ENCODE measurements at regions not wholly inside any gene's neighbourhood (a gene's known extent, or its start where the extent isn't known, plus 50 kb on each side); places are given as distances from the start of the nearest gene placed in this dataset.

DNA sequence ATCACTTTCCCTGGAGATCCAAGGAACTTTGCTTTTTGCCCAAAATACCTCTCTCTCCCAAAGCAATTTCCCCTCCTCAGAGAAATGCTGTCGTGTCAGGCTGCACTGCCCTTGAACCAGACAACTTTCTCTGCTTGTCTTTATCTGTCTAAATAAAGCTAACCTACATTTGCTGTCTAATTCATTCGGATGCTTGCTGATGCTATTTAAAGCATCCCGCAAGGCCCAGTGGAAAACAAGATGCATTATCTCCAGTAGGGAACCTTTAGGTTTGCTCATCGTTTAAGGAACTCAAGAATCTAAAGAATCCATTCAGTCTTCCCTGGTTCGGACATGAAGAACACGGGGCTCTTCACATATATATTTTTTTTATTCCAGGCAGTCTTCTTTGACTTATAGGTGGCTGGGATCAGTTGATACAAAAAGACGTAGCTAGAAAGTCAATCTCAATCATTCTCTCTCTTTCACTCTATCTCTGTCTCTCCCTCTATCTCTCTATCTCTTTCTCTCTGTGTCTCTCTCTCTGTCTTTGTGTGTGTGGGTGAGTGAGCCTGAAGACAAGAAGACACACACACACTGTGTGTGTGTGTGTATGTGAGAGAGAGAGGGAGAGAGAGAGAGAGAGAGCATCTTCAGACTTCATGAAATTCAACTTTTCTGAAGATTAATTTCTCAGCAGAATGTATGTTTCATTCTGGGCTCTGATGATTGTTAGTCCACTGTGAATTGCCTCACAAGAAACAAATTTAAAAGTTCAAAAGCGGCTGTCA lies 92.8 kb upstream of the MKLN1 start:
- no peaks in the 10 kb centered on the region for H3K79me2 ChIP-seq (ENCODE audit: control insufficient read depth, insufficient read depth, low read length)
- peak overlapping the region; percentile 18 for H3K4me2 ChIP-seq (ENCODE audit: extremely low read depth, insufficient read depth, low read length)
- peaks cover 19% of the 10 kb centered on the region for H3K4me1 ChIP-seq (ENCODE audit: control insufficient read depth, extremely low read depth, insufficient read depth, low read length)
- no peak for TF ChIP-seq EZH2 (IDR thresholded peaks at IDR 0.05; ENCODE audit: low read length, missing control alignments)
- TF ChIP-seq CTCF (conservative IDR thresholded peaks at IDR 0.05 in 1 of 2, IDR thresholded peaks at IDR 0.05 in 1 of 2; ENCODE audit: low read depth in 1 of 2, low read length in 2 of 2) = no peak
- peak overlapping the region; percentile 87 for H3K27ac ChIP-seq (ENCODE audit: insufficient read depth, low read length)
- peak overlapping the region; percentile 11 for H3K9ac ChIP-seq (ENCODE audit: insufficient read depth, low read length)
- peak overlapping the region; percentile 31 for H2AFZ ChIP-seq (ENCODE audit: low read length)
- H4K20me1 ChIP-seq (ENCODE audit: control insufficient read depth, extremely low read depth, insufficient read depth, low read length) = no peaks in the 10 kb centered on the region
- DNase-seq (ENCODE audit: low read depth in 2 of 2) = peak in 1 of 2 donors; percentile 36
- no peaks in the 10 kb centered on the region for H3K27me3 ChIP-seq (ENCODE audit: control insufficient read depth, insufficient read depth, low read length)
- no peaks in the 10 kb centered on the region for H3K36me3 ChIP-seq (ENCODE audit: control insufficient read depth, insufficient read depth, low read length)
- H3K4me3 ChIP-seq (replicated peaks in 1 of 4; ENCODE audit: control extremely low read depth in 1 of 4, insufficient read depth in 1 of 4, low read depth in 3 of 4, low read length in 4 of 4) = no peak overlapping the region
- H3K9me3 ChIP-seq (ENCODE audit: control insufficient read depth, insufficient read depth, low read depth, low read length) = no peaks in the 10 kb centered on the region

DNA sequence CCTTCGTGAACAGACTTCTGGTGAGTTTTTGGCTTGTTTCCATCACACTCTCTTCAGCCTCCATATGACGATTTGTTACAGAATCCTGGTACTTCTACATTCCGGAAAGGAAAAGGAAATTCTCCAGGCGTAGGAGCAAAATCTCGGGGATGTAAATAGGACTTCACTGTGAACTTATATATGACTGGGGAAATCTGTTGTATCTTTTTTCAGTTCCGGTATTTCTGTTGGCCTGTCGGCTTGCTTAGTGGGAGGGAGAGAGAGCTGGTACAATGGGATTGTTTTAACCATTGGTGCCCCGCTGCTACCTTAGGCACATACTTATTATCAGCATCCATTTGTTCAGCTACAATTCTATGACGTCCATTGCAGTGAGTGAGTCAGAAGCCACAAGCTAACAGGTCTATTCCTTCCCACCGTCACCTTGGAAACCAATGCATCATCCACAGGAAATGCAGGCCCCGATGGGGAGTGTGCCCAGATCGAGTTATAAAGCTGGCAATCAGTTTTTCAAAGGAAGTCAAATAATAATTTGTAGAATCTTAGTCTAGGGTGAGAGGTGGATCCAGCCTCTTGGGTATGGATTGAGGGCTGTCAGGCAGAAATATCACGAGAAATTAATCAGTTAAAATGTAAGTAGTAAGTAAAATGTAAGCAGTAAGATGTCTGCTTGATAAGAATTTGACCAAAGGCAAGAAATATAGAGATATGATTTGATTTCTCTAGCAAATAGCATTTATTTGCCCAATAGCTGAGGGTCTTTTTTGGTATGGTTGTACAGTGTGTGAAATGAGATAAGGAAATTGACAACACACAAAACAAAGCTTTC lies 92.0 kb upstream of the MKLN1 start:
- Histone ChIP-seq H3K4me3 (replicated peaks in 1 of 4; ENCODE audit: control extremely low read depth in 1 of 4, insufficient read depth in 1 of 4, low read depth in 3 of 4, low read length in 4 of 4) (peak overlapping the region in 1 of 4 experiments; percentile 22), H3K27me3 (ENCODE audit: control insufficient read depth, insufficient read depth, low read length) (no peaks in the 10 kb centered on the region), H3K79me2 (ENCODE audit: control insufficient read depth, insufficient read depth, low read length) (no peaks in the 10 kb centered on the region), H2AFZ (ENCODE audit: low read length) (peak overlapping the region; percentile 15), H3K4me2 (ENCODE audit: extremely low read depth, insufficient read depth, low read length) (peak overlapping the region; percentile 18), H3K4me1 (ENCODE audit: control insufficient read depth, extremely low read depth, insufficient read depth, low read length) (peaks cover 19% of the 10 kb centered on the region), H3K9me3 (ENCODE audit: control insufficient read depth, insufficient read depth, low read depth, low read length) (no peaks in the 10 kb centered on the region), H4K20me1 (ENCODE audit: control insufficient read depth, extremely low read depth, insufficient read depth, low read length) (no peaks in the 10 kb centered on the region), H3K27ac (ENCODE audit: insufficient read depth, low read length) (peak overlapping the region; percentile 87), H3K36me3 (ENCODE audit: control insufficient read depth, insufficient read depth, low read length) (no peaks in the 10 kb centered on the region), H3K9ac (ENCODE audit: insufficient read depth, low read length) (peak overlapping the region; percentile 11)
- TF ChIP-seq EZH2 (IDR thresholded peaks at IDR 0.05; ENCODE audit: low read length, missing control alignments) (no peak), CTCF (conservative IDR thresholded peaks at IDR 0.05 in 1 of 2, IDR thresholded peaks at IDR 0.05 in 1 of 2; ENCODE audit: low read depth in 1 of 2, low read length in 2 of 2) (no peak)
- DNase-seq (ENCODE audit: low read depth in 2 of 2) = peak; percentile 98 to 99

DNA sequence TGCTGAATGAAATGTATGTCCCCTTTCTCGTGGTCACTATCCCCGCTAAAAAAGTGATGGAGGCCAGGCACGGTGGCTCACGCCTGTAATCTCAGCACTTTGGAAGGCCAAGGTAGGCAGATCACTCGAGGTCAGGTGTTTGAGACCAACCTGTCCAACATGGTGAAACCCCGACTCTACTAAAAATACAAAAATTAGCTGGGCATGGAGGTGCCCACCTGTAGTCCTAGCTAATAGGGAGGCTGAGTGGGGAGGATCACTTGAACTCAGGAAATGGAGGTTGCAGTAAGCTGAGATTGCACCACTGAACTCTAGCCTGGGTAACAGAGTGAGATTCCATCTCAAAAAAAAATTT lies 91.4 kb upstream of the MKLN1 start:
- Histone ChIP-seq H3K4me3 (replicated peaks in 1 of 4; ENCODE audit: control extremely low read depth in 1 of 4, insufficient read depth in 1 of 4, low read depth in 3 of 4, low read length in 4 of 4) (no peak overlapping the region), H3K27me3 (ENCODE audit: control insufficient read depth, insufficient read depth, low read length) (no peaks in the 10 kb centered on the region), H3K79me2 (ENCODE audit: control insufficient read depth, insufficient read depth, low read length) (no peaks in the 10 kb centered on the region), H2AFZ (ENCODE audit: low read length) (no peak overlapping the region), H3K36me3 (ENCODE audit: control insufficient read depth, insufficient read depth, low read length) (no peaks in the 10 kb centered on the region), H3K9me3 (ENCODE audit: control insufficient read depth, insufficient read depth, low read depth, low read length) (no peaks in the 10 kb centered on the region), H3K27ac (ENCODE audit: insufficient read depth, low read length) (peak overlapping the region; percentile 87), H3K9ac (ENCODE audit: insufficient read depth, low read length) (no peak overlapping the region), H4K20me1 (ENCODE audit: control insufficient read depth, extremely low read depth, insufficient read depth, low read length) (no peaks in the 10 kb centered on the region), H3K4me1 (ENCODE audit: control insufficient read depth, extremely low read depth, insufficient read depth, low read length) (peaks cover 17% of the 10 kb centered on the region), H3K4me2 (ENCODE audit: extremely low read depth, insufficient read depth, low read length) (no peak overlapping the region)
- no peak for DNase-seq (ENCODE audit: low read depth in 2 of 2)
- TF ChIP-seq EZH2 (IDR thresholded peaks at IDR 0.05; ENCODE audit: low read length, missing control alignments) (no peak), CTCF (conservative IDR thresholded peaks at IDR 0.05 in 1 of 2, IDR thresholded peaks at IDR 0.05 in 1 of 2; ENCODE audit: low read depth in 1 of 2, low read length in 2 of 2) (no peak)
